GM12865 (cell line): ENCODE measurements at regions not wholly inside any gene's neighbourhood (a gene's known extent, or its start where the extent isn't known, plus 50 kb on each side); places are given as distances from the start of the nearest gene placed in this dataset.

Source experiments
- DNase-seq: peaks from one replicate; pipeline ENCODE4 v3.0.0; 2010; ENCODE audit warnings: low read depth
- H3K4me3 ChIP-seq: 2 replicates; pipeline ENCODE4 v1.5.1; 2011; ENCODE audit warnings: mild to moderate bottlenecking, low read depth, low read length, control low read depth
- TF ChIP-seq, protein P1 (sequence below): IDR thresholded peaks from 2 replicates; pipeline ENCODE4 v1.5.1; 2011; ENCODE audit warnings: low read length, control low read depth, low read depth, inconsistent platforms; ENCODE audit not compliant: insufficient read depth; ENCODE audit errors: missing control alignments

DNA sequence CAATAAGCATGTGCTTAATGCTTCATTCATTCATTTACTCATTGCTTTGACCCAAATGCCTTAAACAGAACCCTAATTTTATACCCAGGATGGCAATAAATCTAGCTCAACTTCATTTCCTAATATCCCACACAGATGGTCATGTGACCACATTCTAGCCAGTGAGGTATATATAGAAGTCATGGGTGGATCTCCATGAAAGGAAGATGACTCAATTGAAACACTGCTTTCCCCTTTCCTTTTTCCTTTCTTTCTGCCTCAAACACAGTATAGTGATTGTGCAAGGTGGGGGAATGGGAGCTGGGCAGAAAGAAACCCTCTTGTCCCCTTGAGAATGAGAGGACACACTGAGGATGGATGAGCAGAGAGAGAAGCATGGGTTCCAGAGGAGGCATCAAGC lies 183.5 kb upstream of the PRICKLE2 start:
- no peak for DNase-seq
- H3K4me3 ChIP-seq: no peak overlapping the region
- TF ChIP-seq, protein P1, sequence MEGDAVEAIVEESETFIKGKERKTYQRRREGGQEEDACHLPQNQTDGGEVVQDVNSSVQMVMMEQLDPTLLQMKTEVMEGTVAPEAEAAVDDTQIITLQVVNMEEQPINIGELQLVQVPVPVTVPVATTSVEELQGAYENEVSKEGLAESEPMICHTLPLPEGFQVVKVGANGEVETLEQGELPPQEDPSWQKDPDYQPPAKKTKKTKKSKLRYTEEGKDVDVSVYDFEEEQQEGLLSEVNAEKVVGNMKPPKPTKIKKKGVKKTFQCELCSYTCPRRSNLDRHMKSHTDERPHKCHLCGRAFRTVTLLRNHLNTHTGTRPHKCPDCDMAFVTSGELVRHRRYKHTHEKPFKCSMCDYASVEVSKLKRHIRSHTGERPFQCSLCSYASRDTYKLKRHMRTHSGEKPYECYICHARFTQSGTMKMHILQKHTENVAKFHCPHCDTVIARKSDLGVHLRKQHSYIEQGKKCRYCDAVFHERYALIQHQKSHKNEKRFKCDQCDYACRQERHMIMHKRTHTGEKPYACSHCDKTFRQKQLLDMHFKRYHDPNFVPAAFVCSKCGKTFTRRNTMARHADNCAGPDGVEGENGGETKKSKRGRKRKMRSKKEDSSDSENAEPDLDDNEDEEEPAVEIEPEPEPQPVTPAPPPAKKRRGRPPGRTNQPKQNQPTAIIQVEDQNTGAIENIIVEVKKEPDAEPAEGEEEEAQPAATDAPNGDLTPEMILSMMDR: no peak

DNA sequence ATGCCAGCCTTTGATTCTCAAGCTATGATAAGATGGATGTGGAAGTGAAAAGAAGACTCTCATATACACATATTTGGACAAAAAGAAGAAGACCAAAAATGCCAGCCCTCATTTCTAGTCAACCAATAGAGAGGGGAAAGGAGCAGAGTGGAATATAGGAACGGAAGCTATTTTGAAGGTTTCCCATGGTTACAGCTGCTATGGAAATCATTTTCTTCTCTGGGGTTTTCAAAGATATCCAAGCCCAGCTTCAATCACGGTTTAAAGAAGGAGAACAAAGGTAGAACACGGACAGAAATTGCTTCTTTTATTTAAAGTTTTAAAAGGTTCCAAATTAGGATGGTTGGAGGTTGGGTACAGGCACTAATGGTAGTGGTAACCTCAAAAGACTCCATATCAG lies 181.0 kb upstream of the PRICKLE2 start:
- TF ChIP-seq, protein P1: no peak
- H3K4me3 ChIP-seq: no peak overlapping the region
- DNase-seq: no peak

DNA sequence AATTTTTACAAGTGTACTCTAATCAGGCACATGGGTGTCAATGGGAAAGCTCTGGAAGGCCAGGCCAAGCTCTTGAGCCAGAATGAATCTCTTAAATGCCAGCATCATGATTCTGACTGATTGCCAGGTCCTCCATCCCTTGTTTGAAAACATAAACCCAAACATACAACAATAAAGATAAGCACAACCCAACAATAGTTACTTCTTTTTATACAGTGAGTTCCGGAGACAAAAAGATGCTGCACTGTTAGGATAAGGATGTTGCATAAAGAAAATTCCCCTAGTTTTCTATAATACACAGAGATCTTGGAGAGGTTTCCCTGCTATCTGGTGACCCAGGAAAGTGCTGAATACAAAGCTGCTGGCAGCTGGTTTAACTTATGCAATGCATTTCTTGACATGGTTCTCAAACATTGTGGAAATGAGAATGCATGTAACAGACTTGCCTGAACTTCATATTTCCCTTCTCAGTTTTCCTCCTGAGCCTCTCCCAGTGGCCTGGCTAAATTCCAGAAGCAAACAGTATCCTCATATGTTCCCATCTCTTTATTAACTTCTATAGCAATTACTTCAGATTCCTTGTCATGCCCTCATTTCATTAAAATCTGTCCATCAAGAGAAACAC lies 180.1 kb upstream of the PRICKLE2 start:
- no peak for DNase-seq
- no peak overlapping the region for H3K4me3 ChIP-seq
- TF ChIP-seq, protein P1: no peak

DNA sequence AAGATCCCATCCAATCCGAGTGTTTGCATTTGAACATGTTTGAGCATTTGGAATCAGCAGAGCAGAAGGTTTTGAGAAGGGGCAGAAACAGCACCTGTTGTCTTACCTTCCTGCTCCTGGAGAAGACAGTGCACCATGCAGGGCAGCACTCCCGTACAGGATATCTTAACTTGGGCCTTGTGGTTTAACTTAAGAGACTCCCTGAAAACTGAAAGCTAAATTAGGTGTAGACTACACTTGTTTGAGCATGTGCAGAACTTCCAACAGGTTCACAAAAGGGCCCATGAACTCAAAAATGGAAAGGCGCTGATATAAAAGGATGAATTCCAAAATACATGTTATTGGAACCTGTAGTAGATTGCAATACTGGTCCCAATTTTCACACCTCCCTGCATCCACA lies 175.4 kb upstream of the PRICKLE2 start:
- TF ChIP-seq, protein P1: no peak
- DNase-seq: no peak
- H3K4me3 ChIP-seq: no peak overlapping the region

DNA sequence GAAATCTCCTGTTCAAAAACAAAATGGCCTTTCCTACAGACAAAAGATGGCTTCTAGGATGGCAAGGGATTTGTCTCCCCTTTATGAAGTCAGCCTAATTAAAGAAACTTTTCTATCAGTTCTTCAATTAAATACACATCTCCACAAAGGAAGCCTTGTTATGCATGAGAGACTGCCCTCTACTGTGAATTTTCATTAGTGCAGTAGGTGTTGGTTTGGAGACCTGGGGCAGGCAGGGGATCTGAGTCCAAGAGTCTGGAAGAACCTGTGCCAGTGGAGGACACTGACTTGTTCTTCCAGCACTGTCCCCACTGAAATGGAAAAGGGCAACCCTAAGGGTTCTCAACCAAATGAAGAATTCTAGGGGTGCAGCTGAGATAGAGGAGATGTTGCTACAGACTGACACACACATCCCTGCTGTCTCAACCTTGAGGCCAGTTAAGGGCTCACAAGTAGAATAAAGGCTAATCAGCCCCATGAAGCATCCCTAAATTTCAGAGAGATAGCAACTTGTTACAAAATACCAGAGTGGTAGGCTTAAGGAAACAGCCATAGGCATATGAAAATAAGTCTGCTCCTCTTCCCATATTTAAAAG lies 174.0 kb upstream of the PRICKLE2 start:
- no peak overlapping the region for H3K4me3 ChIP-seq
- TF ChIP-seq, protein P1: peak; percentile 63
- peak; percentile 59 for DNase-seq

DNA sequence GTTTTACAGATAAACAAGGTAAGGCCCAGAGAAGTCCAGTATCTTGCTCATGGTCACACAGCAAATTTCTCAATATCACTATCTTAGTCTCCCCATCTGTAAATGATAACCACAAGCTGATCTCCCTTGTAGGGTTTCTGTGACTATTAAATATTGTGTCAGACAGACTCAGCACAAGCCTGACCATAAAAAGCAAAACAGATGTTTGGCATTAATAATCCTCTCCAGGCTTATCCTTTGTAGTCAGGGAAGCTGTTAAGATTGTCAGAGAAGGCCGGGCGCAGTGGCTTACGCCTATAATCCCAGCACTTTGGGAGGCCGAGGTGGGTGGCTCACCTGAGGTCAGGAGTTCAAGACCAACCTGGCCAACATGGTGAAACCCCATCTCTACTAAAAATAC lies 173.2 kb upstream of the PRICKLE2 start:
- DNase-seq: no peak
- TF ChIP-seq, protein P1: no peak
- no peak overlapping the region for H3K4me3 ChIP-seq

DNA sequence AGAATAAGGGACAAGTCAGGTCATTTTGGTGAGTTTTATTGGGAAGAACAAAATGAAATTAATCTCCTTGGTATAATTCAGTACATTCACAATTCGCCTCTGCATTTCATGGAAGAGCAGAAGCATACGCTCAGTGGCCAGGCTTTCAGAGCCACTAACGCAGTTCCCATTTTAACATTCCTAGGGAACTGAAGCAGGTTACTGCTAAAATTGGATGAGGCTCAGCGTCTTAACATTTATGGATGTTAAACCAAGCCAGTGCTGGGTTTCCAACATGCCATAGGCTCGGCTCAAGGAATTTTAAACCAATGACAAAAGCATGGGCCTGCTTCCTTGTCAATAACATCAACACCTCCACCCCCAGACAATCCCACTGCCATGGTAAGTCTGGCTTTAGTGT lies 172.7 kb upstream of the PRICKLE2 start:
- TF ChIP-seq, protein P1: no peak
- no peak overlapping the region for H3K4me3 ChIP-seq
- DNase-seq: no peak
